B cell (primary cell): ENCODE measurements at regions not wholly inside any gene's neighbourhood (a gene's known extent, or its start where the extent isn't known, plus 50 kb on each side); places are given as distances from the start of the nearest gene placed in this dataset.

Experiments used
- ATAC-seq: fragments of 200-7000 bp; cut with Tn5 transposase; one replicate; pipeline ENCODE4 v1.10.0; 2021; ENCODE audit warnings: low read depth, mild to moderate bottlenecking, moderate number of reproducible peaks, moderate library complexity
- CTCF ChIA-PET: fragments of 350-600 bp; sonication (Branson Sonifier 250); formaldehyde crosslinking; loops from one replicate; lab custom pipeline; 2021; ENCODE audit warnings: antibody characterized with exemption, inconsistent platforms; lab: Charles Lee
- POLR2A ChIA-PET: fragments of 350-600 bp; sonication (Branson Sonifier 250); formaldehyde crosslinking; loops from one replicate; lab custom pipeline; 2021; ENCODE audit warnings: antibody characterized with exemption; lab: Charles Lee
- DNase-seq: peaks from one replicate; pipeline ENCODE4 v3.0.0; 2013
- H2AFZ ChIP-seq: 2 replicates; pipeline ENCODE4 v1.6.1; 2012; ENCODE audit warnings: mild to moderate bottlenecking, low read depth, low read length; ENCODE audit not compliant: insufficient read depth, poor library complexity, severe bottlenecking
- H3K27ac ChIP-seq, 2 donors: 1 replicate in 1 of 2; 2 replicates in 1 of 2; pipeline ENCODE4 v1.5.1; 2012 to 2013; ENCODE audit warnings: low read length in 2 of 2, mild to moderate bottlenecking in 2 of 2, moderate library complexity in 1 of 2
- H3K27me3 ChIP-seq, 4 experiments: fragments of 200-600 bp in 1 of 4; sonication (generic) in 1 of 4; replicated peaks in 1 of 4; 1 replicate in 2 of 4; 2 replicates in 2 of 4; pipeline versions ENCODE4 v1.6.1 to v1.7.0; 2013 to 2016; ENCODE audit warnings: low read length in 3 of 4, mild to moderate bottlenecking in 2 of 4, mixed read lengths in 1 of 4, moderate library complexity in 1 of 4; ENCODE audit not compliant: insufficient read depth in 4 of 4, control insufficient read depth in 3 of 4; ENCODE audit errors: control extremely low read depth in 1 of 4
- H3K36me3 ChIP-seq, 2 experiments: replicated peaks in 1 of 2; 1 replicate in 1 of 2; 2 replicates in 1 of 2; pipeline versions ENCODE4 v1.6.1 to v1.7.1; 2013; ENCODE audit warnings: low read length in 1 of 2; ENCODE audit not compliant: insufficient read depth in 2 of 2, control insufficient read depth in 1 of 2; ENCODE audit errors: control extremely low read depth in 1 of 2, extremely low read depth in 1 of 2
- H3K4me1 ChIP-seq, 2 donors: fragments of 200-600 bp in 1 of 2; sonication (generic) in 1 of 2; 1 replicate in 1 of 2; 2 replicates in 1 of 2; pipeline versions ENCODE4 v1.5.1 to v1.6.1; 2013 to 2017; ENCODE audit warnings: low read length in 2 of 2; ENCODE audit not compliant: control insufficient read depth in 2 of 2, insufficient read depth in 2 of 2
- H3K4me2 ChIP-seq: replicated peaks from 2 replicates; pipeline ENCODE3; 2012; ENCODE audit warnings: mild to moderate bottlenecking, low read depth, low read length; ENCODE audit not compliant: poor library complexity, severe bottlenecking
- H3K4me3 ChIP-seq, 5 experiments: fragments of 200-600 bp in 1 of 5; sonication (generic) in 1 of 5; 1 replicate in 3 of 5; 2 replicates in 2 of 5; pipeline versions ENCODE4 v1.5.1 to v1.7.0; 2011 to 2016; ENCODE audit warnings: low read length in 4 of 5, mild to moderate bottlenecking in 4 of 5, low read depth in 2 of 5, control low read depth in 1 of 5, moderate library complexity in 1 of 5; ENCODE audit not compliant: insufficient read depth in 1 of 5; ENCODE audit errors: control extremely low read depth in 1 of 5, extremely low read depth in 1 of 5
- H3K79me2 ChIP-seq: fragments of 200-600 bp; sonication (generic); one replicate; pipeline ENCODE4 v1.6.0; 2016; ENCODE audit warnings: low read length; ENCODE audit not compliant: control insufficient read depth, insufficient read depth
- H3K9ac ChIP-seq: fragments of 200-600 bp; sonication (generic); 2 replicates; pipeline ENCODE4 v1.6.1; 2017; ENCODE audit warnings: mild to moderate bottlenecking, low read length, moderate library complexity
- H3K9me3 ChIP-seq, 3 donors: one replicate each; pipeline versions ENCODE4 v1.6.1 to v1.7.1; 2013; ENCODE audit warnings: low read length in 2 of 3; ENCODE audit not compliant: control insufficient read depth in 2 of 3, insufficient read depth in 1 of 3; ENCODE audit errors: control extremely low read depth in 1 of 3
- H4K20me1 ChIP-seq: 2 replicates; pipeline ENCODE4 v1.6.0; 2012; ENCODE audit warnings: mild to moderate bottlenecking, low read length; ENCODE audit not compliant: insufficient read depth, control insufficient read depth, poor library complexity, severe bottlenecking
- H3K27ac Mint-ChIP-seq: one replicate; pipeline ENCODE4 v1.8.0; 2021; ENCODE audit warnings: mixed read lengths
- H3K27me3 Mint-ChIP-seq: one replicate; pipeline ENCODE4 v1.8.0; 2021; ENCODE audit warnings: mixed read lengths
- H3K4me1 Mint-ChIP-seq: one replicate; pipeline ENCODE4 v1.8.0; 2021; ENCODE audit warnings: mixed read lengths
- H3K4me3 Mint-ChIP-seq: one replicate; pipeline ENCODE4 v1.8.0; 2021; ENCODE audit warnings: mixed read lengths
- H3K9me3 Mint-ChIP-seq: one replicate; pipeline ENCODE4 v1.8.0; 2022; ENCODE audit warnings: mixed read lengths; ENCODE audit not compliant: insufficient read depth
- CTCF ChIP-seq: fragments of 200-600 bp; IDR thresholded peaks from one replicate; pipeline ENCODE4 v1.8.0; 2022; ENCODE audit warnings: antibody characterized with exemption, mild to moderate bottlenecking
- EZH2 ChIP-seq: IDR thresholded peaks from 2 replicates; pipeline ENCODE4 v1.6.1; 2012; ENCODE audit warnings: borderline replicate concordance, low read depth, mild to moderate bottlenecking, moderate library complexity, low read length; ENCODE audit not compliant: insufficient read depth, poor library complexity, severe bottlenecking
- WGBS: methylation state at CpG from one replicate; pipeline ENCODE4 v1.1.5; 2013; ENCODE audit warnings: missing lambda C conversion rate; ENCODE audit not compliant: insufficient coverage; 5-methylcytosine and 5-hydroxymethylcytosine counted together
- intact Hi-C: fragments of 100-400 bp; cut with micrococcal nuclease; formaldehyde crosslinking; loops from one replicate; pipeline ENCODE4 v1.10.0; 2022

GRCh38 chr7:113004726-113005454, 81.7 kb downstream of the GPR85 start:
- Histone ChIP-seq H3K79me2 (no peaks in the 10 kb centered on the region), H3K4me3 (no peak overlapping the region), H3K4me2 (no peak overlapping the region), H3K27me3 (peaks cover 0 to 2% (median 0%) of the 10 kb centered on the region in 4 experiments), H3K36me3 (no peaks in the 10 kb centered on the region), H3K9me3 (no peaks in the 10 kb centered on the region), H4K20me1 (no peaks in the 10 kb centered on the region), H3K27ac (no peak overlapping the region), H3K4me1 (no peaks in the 10 kb centered on the region), H2AFZ (no peak overlapping the region), H3K9ac (no peak overlapping the region)
- H3K9me3 Mint-ChIP-seq: no peaks in the 10 kb centered on the region
- TF ChIP-seq EZH2 (no peak), CTCF (no peak)
- H3K4me3 Mint-ChIP-seq: no peak overlapping the region
- intact Hi-C loops: no loop called here
- H3K27me3 Mint-ChIP-seq: no peaks in the 10 kb centered on the region
- ATAC-seq (no peak), DNase-seq (no peak)
- no peak overlapping the region for H3K27ac Mint-ChIP-seq
- WGBS: no CpG with 5 or more reads among the region's 4 CpGs
- ChIA-PET POLR2A (no interaction called here), CTCF (no interaction called here)
- H3K4me1 Mint-ChIP-seq: no peaks in the 10 kb centered on the region

- H3K27ac Mint-ChIP-seq: no peak overlapping the region
- no peaks in the 10 kb centered on the region for H3K9me3 ChIP-seq
- POLR2A ChIA-PET: no interaction called here
- no peak overlapping the region for H2AFZ ChIP-seq
- no peaks in the 10 kb centered on the region for H3K9me3 Mint-ChIP-seq
- no peaks in the 10 kb centered on the region for H4K20me1 ChIP-seq
- H3K27me3 ChIP-seq: no peaks in the 10 kb centered on the region
- CTCF ChIA-PET: no interaction called here
- no peaks in the 10 kb centered on the region for H3K36me3 ChIP-seq
- no peak overlapping the region for H3K4me3 ChIP-seq
- intact Hi-C loops: no loop called here
- H3K4me1 Mint-ChIP-seq: no peaks in the 10 kb centered on the region
- ATAC-seq (no peak), DNase-seq (no peak)
- WGBS: no CpG with 5 or more reads among the region's 6 CpGs
- H3K27ac ChIP-seq: no peak overlapping the region
- no peak overlapping the region for H3K4me3 Mint-ChIP-seq
- no peaks in the 10 kb centered on the region for H3K79me2 ChIP-seq
- H3K4me1 ChIP-seq: no peaks in the 10 kb centered on the region
- no peak overlapping the region for H3K4me2 ChIP-seq
- no peak overlapping the region for H3K9ac ChIP-seq
- H3K27me3 Mint-ChIP-seq: peaks cover 6% of the 10 kb centered on the region
- TF ChIP-seq EZH2: no peak
Measured at GRCh38 chr7:113000316-113001020, 86.2 kb downstream of the GPR85 start.
